ENCODE measurements at regions not wholly inside any gene's neighbourhood (a gene's known extent, or its start where the extent isn't known, plus 50 kb on each side); places are given as distances from the start of the nearest gene placed in this dataset.
"Not testable (repeated sequence)": the region's sequence is repeated elsewhere in the genome, so short reads cannot be mapped to it uniquely, and the experiment has no call there.

DNA sequence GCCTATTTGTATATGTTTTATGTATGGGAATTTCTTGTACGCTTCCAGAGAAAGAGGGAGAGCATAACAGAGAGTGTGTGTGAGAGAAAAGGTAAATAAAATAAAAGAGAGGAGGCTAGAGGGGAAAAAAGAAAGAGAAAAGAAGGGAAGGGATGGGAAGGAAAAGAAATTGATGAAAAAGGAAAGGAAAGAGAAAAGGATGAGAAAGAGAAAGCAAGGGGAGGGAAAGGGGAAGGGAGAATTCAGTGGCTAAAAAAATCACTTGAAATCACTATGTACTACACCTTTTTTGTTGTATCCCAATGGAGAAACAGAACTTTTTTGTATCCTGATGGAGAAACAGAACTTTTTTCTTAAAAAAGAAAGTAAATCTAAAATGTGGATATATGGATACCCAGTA is 165.5 kb upstream of the MBNL1 start:
- no peak for DNase-seq

GRCh38 chr3:152104847-152105415 is 163.8 kb upstream of the MBNL1 start:
- peak; percentile 7 for DNase-seq

- no peak for DNase-seq
Measured at GRCh38 chr3:152105446-152105845, 163.3 kb upstream of the MBNL1 start.

- DNase-seq, result no peak
Measured at GRCh38 chr3:152109038-152109437, 159.7 kb upstream of the MBNL1 start.

- no peak for DNase-seq
Measured at GRCh38 chr3:152113413-152113812, 155.3 kb upstream of the MBNL1 start.

GRCh38 chr3:152113992-152114651 is 154.6 kb upstream of the MBNL1 start:
- DNase-seq, result no peak

DNA sequence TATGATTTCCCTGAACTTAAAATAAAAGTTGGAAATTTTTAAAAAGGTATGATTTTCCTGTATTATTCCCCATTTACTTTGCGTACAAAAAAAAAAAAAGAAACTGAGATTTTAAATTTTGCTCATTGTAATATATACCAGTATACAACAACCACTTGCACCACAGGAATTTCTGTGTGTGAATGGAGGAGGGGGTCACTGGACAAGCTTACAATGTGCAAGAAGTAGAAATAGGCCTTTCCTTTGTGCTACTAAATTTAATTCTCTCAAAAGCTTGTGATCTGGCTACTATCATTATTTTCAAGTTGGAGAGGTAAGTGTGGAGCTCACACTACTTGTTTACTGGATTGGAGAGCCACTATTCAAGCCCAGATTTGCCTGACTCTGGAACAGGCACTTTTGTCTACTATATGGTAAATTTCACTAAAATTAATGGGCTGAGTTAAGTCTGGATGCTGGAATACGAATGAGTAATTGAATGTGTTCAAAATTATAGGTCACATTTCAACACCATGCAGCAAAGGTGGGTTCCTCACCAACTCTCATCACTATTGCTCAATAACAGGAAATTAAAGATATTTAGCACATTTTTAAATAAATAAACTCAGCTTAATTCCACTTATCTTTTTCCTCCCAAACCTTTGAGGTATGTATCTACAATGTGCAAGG is 148.0 kb upstream of the MBNL1 start:
- DNase-seq, result no peak

GRCh38 chr3:152121270-152121636 is 147.5 kb upstream of the MBNL1 start:
- DNase-seq, result no peak

DNA sequence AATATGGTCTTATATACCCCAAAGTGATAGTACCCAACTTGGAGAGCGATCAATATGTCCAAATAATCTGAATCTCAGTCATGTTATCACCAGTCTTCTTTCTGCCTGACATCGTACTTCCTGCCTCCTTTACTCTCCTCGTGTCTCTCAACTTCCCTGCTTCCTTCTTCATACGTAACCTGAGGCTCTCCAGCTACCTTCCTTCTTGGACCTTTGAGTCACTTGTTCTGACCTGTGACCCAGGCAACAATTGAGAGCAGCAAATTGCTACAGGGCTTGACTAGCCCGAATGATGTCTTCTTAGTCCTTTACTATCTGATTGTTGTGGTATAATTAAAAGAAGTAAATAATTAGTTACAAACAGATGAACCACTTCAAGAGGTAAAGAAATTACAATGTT is 145.9 kb upstream of the MBNL1 start:
- no peak for DNase-seq

DNA sequence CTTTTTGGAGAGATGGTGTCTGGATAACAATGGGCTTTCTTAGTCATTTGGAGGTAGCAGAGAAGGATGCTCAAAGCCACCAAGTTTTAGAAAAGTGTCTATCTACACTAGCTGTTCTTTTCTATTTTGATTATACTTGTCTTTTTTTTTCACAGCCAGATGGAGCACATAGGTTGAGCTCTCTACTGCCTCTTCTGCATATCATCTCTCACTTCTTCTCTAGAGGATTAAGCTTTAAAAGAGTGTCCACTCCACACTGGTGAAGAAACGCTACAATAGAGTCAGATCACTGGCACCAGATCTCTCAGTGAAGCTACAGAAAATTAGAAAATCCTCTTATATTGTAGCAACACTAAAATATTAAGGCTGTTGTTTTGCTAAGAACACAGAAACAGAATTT is 145.3 kb upstream of the MBNL1 start:
- no peak for DNase-seq

GRCh38 chr3:152126260-152126659 is 142.5 kb upstream of the MBNL1 start:
- no peak for DNase-seq

- no peak for DNase-seq
Measured at GRCh38 chr3:152127058-152127457, 141.7 kb upstream of the MBNL1 start.

- DNase-seq, result no peak
Measured at GRCh38 chr3:152128356-152128755, 140.4 kb upstream of the MBNL1 start.

GRCh38 chr3:152139651-152140050 is 129.1 kb upstream of the MBNL1 start:
- DNase-seq, result no peak

- DNase-seq, result no peak
Measured at GRCh38 chr3:152146461-152146860, 122.3 kb upstream of the MBNL1 start.

GRCh38 chr3:152147748-152148147 is 121.0 kb upstream of the MBNL1 start:
- DNase-seq, result no peak

- DNase-seq, result no peak
Measured at GRCh38 chr3:152148579-152148978, 120.2 kb upstream of the MBNL1 start.

GRCh38 chr3:152149832-152150231 is 118.9 kb upstream of the MBNL1 start:
- DNase-seq, result no peak

DNA sequence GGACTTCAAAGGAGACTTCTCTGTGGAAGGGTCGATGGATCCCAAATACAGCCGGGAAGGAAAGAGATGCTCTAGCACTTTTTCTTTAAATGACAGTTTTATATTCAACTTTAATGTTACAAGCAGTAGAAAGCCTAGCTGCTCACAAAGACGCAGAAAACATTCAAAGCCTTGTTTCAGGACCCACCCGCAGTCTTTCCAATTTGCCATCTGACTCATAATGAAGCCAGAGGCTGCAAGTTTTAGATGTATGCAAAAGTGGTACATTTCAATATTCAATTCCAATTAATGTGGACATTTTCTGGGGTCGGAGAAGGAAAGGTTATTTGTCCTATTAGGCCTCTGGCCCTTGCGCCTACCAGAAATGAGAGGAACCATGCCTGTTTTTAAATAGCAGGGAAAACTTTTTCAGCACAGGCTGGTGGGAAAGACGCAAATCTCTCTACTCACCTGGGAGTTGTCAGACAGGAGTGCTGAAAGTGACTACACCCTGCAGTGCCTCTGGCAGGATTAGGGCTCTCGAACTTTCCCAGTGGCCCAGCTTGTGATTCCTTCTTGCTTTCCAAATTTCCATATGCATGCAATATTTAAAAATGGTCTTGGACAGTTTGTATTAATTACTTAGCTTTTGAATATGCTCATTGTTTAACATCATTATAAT is 117.4 kb upstream of the MBNL1 start:
- DNase-seq, result no peak

DNA sequence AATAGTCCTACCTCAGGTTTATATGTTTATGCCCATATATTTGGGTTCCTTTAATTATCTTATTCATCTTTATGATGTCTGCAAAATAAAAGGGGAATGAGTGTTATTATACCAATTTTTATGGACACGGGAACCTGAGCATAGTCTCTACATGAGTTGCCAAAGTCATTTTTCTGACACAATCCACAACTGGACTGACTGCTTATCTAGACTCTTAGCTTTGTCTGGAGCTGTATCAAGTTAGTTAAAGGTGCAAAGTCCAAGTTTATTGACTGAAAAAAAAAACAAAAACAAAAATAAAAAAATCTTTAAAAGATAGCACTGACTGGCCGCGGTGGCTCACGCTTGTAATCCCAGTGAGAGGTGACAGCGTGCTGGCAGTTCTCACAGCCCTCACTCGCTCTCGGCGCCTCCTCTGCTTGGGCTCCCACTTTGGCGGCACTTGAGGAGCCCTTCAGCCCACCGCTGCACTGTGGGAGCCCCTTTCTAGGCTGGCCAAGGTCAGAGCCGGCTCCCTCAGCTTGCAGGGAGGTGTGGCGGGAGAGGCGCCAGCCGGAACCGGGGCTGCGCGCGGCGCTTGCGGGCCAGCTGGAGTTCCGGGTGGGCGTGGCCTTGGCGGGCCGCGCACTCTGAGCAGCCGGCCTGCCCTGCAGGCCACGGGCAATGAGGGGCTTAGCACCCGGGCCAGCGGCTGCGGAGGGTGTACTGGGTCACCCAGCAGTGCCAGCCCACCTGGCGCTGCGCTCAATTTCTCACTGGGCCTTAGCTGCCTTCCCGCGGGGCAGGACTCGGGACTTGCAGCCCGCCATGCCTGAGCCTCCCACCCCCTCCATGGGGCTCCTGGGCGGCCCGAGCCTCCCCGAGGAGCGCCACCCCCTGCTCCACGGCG is 116.6 kb upstream of the MBNL1 start:
- not testable (repeated sequence) for DNase-seq

GRCh38 chr3:152153115-152153514 is 115.6 kb upstream of the MBNL1 start:
- not testable (repeated sequence) for DNase-seq

GRCh38 chr3:152155246-152156020 is 113.3 kb upstream of the MBNL1 start:
- DNase-seq, result no peak

All from midbrain (tissue), 1 donor.